IPS-18c (cell line): ENCODE measurements at regions not wholly inside any gene's neighbourhood (a gene's known extent, or its start where the extent isn't known, plus 50 kb on each side); places are given as distances from the start of the nearest gene placed in this dataset.
"Not testable (repeated sequence)": the region's sequence is repeated elsewhere in the genome, so short reads cannot be mapped to it uniquely, and the experiment has no call there.

Experiments used
- H3K4me3 ChIP-seq: 2 replicates; pipeline ENCODE4 v1.7.0; 2013; ENCODE audit warnings: low read depth, mild to moderate bottlenecking, low read length, moderate library complexity; ENCODE audit not compliant: insufficient read depth
- H3K9me3 ChIP-seq: one replicate; pipeline ENCODE4 v1.6.1; 2013; ENCODE audit warnings: mild to moderate bottlenecking, low read length, moderate library complexity; ENCODE audit not compliant: control insufficient read depth, insufficient read depth

GRCh38 chr10:109223533-109223932, 699.8 kb downstream of the XPNPEP1 start:
- not testable (repeated sequence) for H3K9me3 ChIP-seq, H3K4me3 ChIP-seq

GRCh38 chr10:109219935-109220605, 703.2 kb downstream of the XPNPEP1 start:
- no peaks in the 10 kb centered on the region for H3K9me3 ChIP-seq
- H3K4me3 ChIP-seq: no peak overlapping the region

DNA sequence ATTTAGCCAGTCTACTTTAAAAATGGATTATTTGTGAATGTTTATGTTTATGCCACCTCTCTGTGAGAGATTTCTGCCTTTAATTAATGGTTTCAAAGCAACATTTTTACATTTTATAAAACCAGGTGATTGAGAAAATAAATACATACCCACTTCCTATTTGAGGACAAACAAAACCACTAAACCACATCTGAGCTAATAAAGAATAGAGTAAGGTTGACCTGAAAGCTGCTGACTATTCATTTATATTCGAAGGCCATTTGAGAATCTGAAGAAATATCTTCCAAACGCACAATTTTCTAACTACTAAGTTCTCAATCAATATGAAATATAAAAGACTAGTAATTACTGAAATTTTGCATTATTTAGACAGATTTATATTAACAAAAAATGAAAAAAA, 705.1 kb downstream of the XPNPEP1 start:
- no peak overlapping the region for H3K4me3 ChIP-seq
- H3K9me3 ChIP-seq: no peaks in the 10 kb centered on the region

- Histone ChIP-seq H3K4me3 (no peak overlapping the region), H3K9me3 (peaks cover 3% of the 10 kb centered on the region)
Observed at GRCh38 chr10:109215291-109216075, 707.8 kb downstream of the XPNPEP1 start.

GRCh38 chr10:109214891-109215290, 708.4 kb downstream of the XPNPEP1 start:
- not testable (repeated sequence) for H3K9me3 ChIP-seq, H3K4me3 ChIP-seq

DNA sequence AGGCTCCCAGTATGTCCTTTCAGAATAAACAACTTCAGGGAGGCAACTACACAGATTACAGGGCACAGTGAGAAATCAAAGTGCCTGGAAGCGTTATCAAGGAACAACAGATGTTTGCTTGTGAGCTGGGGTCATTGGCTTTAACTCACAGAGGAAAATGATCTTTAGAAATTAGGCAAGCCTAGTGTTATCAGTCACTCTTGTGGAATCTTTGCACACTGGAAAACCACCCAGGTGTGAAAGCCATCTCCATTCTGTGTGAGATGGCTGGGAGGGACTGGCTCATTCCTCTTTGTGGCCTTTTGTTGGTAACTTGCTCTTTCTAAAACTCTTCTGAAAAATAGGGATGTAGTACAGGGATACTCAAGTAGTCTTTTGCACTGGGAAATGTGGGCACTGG, 716.0 kb downstream of the XPNPEP1 start:
- Histone ChIP-seq H3K4me3 (no peak overlapping the region), H3K9me3 (peaks cover 3% of the 10 kb centered on the region)

- H3K9me3 ChIP-seq: peaks cover 3% of the 10 kb centered on the region
Observed at GRCh38 chr10:109205929-109206585, 717.3 kb downstream of the XPNPEP1 start.

GRCh38 chr10:109203646-109204353, 719.5 kb downstream of the XPNPEP1 start:
- Histone ChIP-seq H3K9me3 (no peaks in the 10 kb centered on the region), H3K4me3 (no peak overlapping the region)

More at GRCh38 chr10:109205929-109206585, 717.3 kb downstream of the XPNPEP1 start:
- H3K4me3 ChIP-seq: no peak overlapping the region

DNA sequence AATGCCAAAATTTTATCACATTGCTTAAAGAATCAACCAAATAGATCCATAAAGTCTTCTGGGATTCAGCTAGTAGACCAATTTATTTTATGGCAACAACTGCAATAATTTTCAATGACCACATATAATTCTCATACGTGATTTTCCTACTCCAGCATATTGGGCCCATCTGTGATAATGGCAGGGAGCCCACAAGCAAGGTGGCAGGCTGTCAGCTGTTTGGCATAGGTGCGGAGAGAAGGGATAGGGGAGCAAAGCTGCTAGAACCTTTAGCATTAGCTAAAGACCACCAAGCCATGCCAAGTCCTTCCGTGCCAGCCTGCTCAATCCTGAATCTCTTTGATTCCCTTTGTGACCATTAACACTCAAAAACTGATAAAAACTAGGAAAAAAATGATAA, 721.2 kb downstream of the XPNPEP1 start:
- Histone ChIP-seq H3K9me3 (no peaks in the 10 kb centered on the region), H3K4me3 (no peak overlapping the region)

DNA sequence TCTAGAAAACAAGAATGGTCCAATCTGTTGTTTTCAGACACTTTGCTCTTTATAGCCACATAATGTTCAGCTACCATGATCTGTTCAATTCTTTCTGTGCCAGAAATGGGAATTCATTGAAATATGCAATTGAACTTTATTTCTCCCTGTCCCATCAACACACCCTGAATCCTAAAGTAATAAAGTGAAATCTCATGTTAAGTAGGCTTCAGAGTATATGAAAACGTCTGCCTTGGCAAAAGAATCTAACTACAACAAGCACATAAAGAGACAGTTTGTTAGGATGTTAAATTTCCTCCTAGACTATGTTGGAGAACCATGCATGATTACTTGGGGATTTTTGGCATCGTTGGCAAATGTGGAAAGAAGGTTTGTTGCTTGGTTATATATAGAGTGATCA, 722.7 kb downstream of the XPNPEP1 start:
- Histone ChIP-seq H3K9me3 (no peaks in the 10 kb centered on the region), H3K4me3 (no peak overlapping the region)

DNA sequence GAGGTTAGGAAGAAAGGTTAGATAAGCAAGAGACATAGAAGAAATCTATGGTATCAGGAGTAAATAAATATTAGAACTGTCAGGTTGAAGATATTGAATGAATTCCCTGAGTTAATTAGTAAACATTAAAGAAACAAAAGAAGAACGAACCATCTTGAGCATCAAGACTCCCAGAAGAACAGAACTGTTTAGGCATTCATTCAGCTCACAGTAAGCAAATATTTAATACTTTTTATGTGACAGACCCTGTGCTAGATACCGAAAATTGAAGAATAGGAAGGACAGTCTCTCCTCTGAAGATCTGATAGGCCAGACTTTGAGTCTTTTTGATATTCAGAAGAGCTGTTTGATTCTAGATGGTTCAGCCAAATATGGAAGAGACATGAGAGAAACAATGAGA, 731.5 kb downstream of the XPNPEP1 start:
- Histone ChIP-seq H3K4me3 (no peak overlapping the region), H3K9me3 (no peaks in the 10 kb centered on the region)

DNA sequence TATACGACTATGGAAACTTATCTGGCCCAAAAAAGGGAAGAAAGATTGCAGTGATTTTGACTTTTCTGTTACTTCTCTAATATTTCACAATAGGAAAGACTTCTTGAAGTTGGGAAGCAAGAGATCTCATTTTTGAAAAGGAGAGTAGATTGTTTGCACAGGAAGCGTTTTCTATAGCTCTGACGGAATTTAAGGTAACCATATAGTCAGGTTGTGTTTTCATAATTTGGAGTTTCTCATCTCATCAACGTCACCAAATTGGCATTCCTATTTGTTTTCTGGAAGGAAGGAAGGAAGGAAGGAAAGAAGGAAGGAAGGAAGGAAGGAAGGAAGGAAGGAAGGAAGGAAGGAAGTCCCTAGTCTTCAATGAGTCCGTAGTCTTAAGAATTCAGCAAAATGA, 732.0 kb downstream of the XPNPEP1 start:
- no peak overlapping the region for H3K4me3 ChIP-seq
- no peaks in the 10 kb centered on the region for H3K9me3 ChIP-seq

GRCh38 chr10:109187677-109188076, 735.6 kb downstream of the XPNPEP1 start:
- Histone ChIP-seq H3K4me3 (no peak overlapping the region), H3K9me3 (no peaks in the 10 kb centered on the region)

DNA sequence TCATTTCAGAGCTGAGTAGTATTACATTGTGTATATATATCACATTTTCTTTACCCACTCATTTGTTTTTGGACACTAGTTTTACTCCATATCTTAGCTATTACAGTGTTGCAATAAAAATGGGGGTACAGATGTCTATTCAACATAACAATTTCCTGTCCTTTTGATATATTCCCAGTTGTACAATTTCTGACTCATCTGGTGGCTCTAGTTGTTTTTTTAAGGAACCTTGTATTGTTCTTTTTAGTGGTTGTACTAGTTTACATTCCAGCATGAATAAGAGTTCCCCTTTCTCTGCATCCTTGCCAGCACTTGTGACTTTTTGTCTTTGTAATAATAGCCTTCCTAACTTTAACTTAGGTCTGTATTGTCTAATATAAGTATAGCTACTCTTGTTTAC, 739.9 kb downstream of the XPNPEP1 start:
- Histone ChIP-seq H3K9me3 (no peaks in the 10 kb centered on the region), H3K4me3 (no peak overlapping the region)

DNA sequence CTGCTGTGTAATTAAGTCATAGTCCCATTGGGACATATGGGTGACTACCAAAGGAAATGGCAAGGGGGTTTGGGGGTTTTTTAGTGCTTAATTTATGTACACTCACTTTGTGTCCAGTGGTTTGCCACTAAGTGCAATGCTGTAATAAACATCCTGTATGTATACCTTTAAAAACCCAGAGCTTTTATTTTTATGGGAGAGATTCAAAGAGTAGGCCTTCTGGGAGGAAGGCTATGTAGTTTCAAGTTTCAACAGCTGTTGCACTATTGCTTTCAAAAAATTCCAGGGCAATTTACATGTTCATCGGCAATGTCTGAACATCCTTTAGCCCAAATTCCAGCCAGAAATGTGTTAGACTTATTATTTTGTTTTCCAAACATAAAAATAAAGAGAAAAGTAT, 744.7 kb downstream of the XPNPEP1 start:
- Histone ChIP-seq H3K4me3 (no peak overlapping the region), H3K9me3 (peaks cover 4% of the 10 kb centered on the region)

DNA sequence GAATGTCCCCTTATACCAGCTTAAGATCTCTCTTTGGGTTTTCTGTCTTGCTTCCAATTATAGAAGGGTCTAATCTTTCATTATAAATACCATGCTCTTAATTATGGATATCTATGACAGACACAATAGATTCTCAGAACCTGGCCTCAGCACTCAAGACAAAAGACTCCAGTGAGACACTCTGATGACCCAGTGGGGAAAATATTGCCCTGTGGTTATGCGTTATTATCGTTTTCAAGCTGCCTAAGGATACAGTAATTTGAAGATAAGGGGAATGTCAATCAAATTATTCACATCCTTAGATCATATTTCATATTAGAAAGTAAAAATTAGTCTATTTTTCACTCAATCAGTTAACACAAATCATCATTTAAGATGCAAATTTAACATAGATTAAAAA, 748.8 kb downstream of the XPNPEP1 start:
- H3K4me3 ChIP-seq: no peak overlapping the region
- peaks cover 4% of the 10 kb centered on the region for H3K9me3 ChIP-seq

- peaks cover 4% of the 10 kb centered on the region for H3K9me3 ChIP-seq
- no peak overlapping the region for H3K4me3 ChIP-seq
Observed at GRCh38 chr10:109173937-109174336, 749.4 kb downstream of the XPNPEP1 start.
